Left lobe of liver (tissue), 2 donors: ENCODE measurements at regions not wholly inside any gene's neighbourhood (a gene's known extent, or its start where the extent isn't known, plus 50 kb on each side); places are given as distances from the start of the nearest gene placed in this dataset.
"Not testable (repeated sequence)": the region's sequence is repeated elsewhere in the genome, so short reads cannot be mapped to it uniquely, and the experiment has no call there.

ENCODE experiments used
- ATAC-seq: fragments of 200-7000 bp; cut with Tn5 transposase; one replicate; pipeline ENCODE4 v1.9.1; 2020; ENCODE audit warnings: mild to moderate bottlenecking, moderate library complexity
- DNase-seq: peaks from one replicate; pipeline ENCODE4 v3.0.0-alpha.2; 2020; ENCODE audit warnings: low spot score
- donor health status: DM: no; HTN: no; CAD: no; lungs with moderate emphysema.
- donor health status: DM: no; HTN: yes; CAD: no.

DNA sequence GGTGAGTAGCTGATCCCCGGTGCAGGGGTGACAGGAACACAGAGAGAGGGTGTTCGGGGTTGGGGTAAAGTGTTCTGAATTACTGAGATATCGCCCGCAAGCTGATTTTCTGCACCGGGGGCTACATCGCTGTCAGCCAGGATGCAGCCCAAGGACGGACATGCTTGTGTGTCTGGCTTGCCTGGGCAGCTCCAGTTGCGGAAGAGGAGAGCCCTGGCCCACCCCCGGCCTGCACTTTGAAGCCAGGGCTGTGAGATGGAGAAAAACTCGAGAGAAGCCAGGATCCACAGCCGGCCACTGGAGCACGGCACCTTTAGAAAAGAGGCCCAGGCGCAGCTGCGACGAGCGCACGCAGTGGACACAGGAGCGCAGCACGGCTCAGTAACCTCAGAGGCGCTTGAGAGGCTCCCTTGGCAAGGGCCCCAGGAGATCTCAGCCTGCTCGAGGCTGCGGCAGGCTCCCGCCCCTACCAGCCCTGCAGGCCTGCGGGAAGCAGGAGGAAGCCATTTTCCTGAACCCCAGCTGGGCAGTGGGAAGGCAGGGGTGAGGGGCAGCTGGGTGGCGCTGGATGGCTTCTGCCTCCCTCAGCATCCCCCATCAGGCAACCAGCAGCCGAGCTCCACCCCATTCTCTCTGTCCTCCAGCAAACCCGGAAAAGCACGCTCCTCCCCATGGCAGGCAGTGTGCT, 59.2 kb downstream of the C9orf50 start:
- DNase-seq (no peak), ATAC-seq (peak; percentile 43)

DNA sequence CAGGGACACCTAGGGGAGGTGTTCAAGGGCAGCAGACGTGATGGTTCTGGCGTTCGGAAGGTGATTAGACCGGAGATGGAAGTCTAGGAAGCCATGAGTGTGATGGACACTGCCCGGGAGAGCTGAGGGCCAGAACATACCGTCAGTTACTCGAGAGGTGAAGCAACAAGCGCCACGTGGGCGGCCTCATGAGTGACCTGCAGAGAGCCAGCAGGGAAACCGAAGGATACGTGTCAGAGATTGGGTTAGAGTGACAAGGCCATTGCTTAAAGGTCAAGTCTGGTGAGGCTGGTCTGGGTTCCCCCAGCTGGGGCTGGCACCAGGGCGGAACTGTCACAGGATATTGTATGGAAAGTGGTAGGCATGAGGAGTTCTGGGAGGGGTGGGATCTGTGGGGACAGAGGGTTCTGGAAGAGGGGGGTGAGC, 60.0 kb downstream of the C9orf50 start:
- DNase-seq (peak; percentile 93), ATAC-seq (peak; percentile 56)

DNA sequence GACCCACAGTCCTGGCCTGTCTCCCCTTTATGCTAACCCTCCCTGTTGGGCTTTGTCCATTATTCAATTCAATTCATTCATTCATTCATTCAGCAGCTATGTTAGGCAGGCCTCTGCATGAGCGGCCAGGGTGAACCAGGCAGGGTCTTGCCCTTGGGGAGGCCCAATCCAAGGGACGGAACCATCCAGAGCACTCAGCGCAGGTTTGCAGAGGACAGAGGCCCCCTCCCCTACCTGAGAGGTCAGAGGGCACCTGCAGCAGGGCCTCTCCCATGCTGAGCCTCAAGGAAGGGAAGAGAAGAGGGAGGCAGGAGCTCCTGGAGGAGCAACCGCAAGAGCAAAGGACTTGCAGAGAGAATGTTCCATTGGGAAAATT, 61.4 kb downstream of the C9orf50 start:
- no peak for DNase-seq
- no peak for ATAC-seq

DNA sequence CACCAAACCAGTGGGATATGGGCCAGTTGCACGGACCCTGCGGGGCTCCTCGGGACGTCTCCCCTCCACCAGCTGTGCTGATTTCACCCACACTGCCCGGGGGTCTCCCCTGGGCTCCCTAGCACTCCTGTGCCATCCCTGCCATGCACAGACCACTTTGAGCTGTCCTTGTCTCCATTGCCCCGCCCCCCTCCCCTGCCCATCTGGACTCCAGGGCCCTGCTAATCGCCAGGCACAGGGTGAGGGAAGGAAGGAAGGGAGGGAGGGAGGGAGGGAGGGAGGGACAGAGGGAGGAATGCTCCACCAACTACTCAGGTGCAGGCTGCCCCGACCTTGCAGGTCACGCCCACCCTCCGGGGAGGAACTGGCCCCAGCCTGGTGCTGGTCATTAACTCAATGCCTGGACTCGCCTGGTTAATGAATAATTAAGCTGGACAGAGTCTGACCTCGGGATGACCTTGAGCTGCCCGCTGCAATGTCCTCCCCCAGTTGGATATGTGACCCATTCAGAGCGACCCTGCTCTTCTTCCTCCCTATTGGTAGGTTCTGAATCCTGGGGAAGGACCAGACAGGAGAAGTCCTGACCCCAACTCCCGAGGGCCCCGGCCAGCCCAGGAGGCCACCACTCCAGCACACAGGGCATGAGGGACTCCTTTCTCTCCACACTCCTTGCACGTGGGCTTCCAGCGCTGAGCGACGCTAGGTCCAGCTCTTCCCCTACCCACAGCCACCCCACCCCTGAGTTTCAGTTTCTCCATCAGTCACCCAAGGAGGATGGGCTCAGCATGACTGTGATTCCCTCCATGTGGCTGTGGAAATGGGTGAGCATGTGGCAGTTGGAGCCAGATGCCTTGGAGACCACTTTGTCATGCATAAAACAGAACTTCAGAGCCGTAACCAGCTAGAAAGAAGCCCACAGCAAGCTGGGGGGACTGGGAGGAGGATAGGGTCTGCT, 62.1 kb downstream of the C9orf50 start:
- DNase-seq (peak; percentile 97), ATAC-seq (peak; percentile 70)

DNA sequence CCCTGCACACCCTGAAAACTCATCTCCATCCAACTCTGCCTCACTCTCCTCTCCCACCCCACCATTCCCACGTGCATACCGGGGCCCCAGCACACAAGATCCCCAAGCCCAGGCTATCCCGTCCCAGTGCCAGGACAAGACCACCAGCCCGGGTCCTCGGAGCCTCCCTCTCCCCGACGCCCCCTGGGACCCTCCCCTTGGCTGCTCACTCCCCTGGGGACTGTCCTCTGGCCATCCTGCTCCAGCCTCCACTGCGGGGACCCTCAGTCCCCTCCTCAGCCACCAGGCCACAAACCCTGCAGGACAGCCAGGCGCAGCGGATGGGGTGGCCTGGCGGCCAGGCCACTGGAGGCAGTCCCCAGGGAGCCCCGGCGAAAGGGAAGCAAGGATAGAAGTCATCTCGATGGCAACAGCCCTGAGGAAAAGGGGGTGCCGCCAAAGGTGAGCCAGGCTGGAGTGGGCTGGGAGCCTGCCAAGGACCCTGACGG, 62.8 kb downstream of the C9orf50 start:
- ATAC-seq (peak; percentile 3), DNase-seq (no peak)

DNA sequence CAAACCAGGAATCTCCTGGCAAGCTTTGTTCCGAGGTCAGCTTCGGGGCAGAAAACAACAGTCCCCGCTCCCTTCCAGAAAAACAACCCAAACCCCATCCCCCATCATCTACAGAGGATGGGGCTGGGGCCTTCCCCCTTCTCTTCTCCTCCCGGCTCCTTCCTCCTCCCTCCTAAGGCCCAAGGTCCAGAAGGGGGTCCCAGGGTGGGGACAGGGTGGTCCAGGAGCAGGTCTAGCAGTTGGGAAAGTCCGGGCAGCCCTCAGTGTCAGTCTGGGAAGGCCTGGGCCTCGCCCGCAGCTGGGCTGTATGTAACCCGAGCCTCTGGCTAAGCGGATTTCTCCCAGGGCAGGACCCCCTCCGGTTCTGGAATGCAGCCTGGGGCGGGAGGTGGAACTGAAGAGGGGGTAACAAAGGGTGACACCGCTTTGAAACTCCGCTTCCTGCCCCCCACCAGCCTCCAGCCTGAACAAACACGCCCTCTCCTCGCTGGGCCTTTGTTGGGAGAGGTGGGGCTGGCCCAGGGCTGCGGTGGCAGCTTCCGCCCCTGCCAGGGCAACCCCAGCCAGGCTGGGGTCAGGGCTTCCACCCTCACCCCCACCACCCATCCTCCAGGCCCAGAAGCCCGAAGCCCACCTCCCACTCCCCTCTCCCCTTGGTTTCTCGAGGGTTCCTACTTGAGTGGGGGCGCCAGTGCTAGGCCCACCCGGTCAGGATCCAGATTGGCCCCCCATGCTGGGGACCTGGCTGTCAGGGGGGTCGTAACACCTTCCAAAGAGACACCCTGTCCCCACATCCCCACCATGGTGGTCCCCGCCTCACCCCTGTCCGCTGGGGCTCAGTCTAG, 63.5 kb downstream of the C9orf50 start:
- ATAC-seq = peak; percentile 2
- DNase-seq = no peak

DNA sequence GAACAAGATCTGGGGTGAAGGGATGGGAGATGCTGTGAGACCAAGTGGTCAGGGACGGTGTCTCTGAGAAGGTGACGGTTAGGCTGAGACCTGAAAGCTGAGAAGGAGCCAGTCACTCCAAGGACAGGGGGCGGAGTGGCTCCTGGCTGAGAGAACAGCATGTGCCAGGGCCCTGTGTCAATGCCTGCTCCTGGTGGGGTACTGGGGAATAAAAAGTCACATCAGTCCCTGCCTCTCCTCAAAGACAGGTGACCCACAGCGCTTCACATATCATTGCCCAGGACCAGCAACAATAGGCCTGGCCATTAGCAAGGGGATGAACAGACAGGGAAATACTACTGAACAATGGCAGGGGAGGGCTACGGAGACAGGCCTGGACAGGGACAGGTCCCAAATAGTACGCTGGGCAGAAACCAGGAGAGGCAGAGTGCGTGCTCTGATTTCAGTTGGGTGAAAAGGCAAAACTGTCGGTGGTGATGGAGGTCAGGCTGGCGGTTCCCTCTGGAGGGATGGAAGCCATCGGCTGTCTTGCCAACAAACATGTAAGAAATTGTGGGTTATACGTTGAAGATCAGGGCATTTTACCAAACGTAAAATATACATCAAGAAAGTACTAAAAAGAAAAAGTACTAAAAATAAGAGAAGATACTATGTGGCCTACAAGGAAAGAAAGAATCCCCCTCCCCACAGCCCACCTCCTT, 64.3 kb downstream of the C9orf50 start:
- ATAC-seq (no peak), DNase-seq (no peak)

DNA sequence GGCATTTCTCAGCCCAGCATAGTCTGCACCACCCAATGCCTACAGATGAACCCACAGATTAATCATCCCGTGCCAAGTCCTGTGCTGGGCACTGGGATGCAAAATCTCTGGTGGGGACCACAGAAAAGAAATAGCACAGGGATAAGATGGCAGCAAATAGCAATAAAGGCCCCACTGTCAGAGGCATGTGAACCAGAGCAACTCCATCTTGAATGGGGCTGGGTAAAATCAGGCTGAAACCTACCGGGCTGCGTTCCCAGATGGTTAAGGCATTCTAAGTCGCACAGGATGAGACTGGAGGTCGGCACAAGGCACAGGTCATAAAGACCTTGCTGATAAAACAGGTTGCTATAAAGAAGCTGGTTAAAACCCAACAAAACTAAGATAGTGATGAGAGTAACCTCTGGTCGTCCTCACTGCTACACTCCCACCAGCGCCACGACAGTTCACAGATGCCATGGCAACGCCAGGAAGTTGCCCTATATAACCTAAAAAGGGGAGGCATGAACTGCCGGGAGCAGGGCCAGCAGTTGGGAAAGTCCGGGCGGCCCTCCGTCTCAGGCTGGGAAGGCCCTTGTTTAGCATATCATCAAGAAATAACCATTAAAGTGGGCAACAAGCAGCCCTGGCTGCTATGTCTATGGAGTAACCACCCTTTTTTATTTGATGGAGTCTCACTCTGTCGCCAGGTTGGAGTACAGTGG, 65.2 kb downstream of the C9orf50 start:
- ATAC-seq (no peak), DNase-seq (no peak)

DNA sequence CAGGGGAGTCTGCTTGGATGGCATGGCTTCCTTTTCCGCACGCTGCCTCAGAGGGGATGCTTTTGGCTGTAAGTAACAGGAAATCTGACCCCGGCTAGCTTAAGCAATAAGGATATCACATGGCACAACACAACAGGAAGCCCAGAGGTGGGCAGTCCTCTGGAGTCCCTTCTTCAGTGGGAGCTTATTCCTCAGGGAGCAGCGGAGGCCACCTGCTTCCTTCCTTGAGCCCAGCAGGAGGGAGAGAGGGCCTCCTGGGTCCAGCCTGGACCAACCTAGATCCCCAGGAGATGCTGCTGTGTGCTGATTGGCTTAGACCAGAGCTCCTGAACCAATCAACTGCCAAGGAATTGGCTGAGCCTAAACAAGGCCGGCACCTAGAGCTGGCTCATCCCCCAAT, 66.3 kb downstream of the C9orf50 start:
- no peak for ATAC-seq
- no peak for DNase-seq

DNA sequence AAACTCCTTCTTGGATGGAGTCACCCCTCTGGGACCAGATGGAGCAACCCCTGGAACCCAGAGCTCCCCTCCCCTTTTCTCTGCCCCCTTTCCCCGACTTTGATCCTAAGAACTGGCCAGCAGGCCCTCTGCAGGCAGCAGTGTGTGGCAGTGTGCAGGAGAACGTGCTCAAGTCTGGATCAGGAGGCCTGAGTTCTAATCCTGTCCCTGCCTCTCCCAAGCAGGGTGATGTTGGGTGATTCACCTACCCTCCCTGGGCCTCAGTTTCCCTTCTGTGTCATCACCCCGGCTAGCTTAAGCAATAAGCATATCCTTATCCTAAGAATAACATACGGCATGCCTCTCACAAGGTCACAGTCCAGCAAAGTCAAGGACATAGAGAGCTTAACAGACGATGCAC, 67.6 kb downstream of the C9orf50 start:
- DNase-seq = no peak
- ATAC-seq = no peak

DNA sequence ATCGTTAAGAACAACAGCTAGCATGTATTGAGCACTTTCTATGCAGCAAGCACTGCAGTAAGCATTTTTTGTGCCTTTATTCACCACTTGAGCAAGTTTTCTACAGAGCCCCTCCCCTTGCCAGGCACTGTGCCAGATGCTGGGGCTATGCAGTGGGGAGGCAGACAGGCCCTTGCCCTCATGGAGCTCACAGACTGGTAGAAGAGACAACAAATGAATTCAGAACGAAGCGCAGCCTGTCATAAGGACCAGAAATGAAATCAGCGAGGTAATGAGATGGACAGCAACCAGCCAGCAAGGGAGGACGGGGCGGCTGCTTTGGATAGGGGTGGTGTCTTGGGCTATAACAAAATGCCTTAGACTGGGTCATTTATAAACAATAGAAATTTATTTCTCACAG, 68.8 kb downstream of the C9orf50 start:
- DNase-seq (no peak), ATAC-seq (no peak)

DNA sequence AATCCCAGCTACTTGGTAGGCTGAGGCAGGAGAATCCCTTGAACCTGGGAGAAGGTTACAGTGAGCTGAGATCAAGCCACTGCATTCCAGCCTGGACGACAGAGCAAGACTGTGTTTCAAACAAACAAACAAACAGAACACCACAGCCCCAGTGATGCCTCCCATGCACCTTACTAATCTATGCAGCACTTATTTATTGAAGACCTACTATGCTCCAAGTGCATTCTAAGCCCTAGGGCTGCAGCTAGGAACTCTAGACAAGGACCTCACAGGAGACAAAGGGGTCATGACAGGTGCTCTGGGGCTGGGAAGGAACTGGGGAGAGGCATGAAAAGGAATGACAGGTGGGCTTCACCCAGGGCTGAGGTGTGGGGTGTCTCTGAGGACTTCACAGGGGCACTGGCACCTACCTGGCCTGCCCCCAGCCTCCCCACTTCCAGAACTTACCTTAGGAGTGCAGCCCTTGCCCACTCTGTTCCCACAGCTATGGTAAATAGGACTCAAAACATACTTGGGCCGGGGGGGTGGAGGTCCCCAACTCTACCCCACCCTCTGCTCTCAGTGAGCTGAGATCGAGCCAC, 69.4 kb downstream of the C9orf50 start:
- DNase-seq = no peak

DNA sequence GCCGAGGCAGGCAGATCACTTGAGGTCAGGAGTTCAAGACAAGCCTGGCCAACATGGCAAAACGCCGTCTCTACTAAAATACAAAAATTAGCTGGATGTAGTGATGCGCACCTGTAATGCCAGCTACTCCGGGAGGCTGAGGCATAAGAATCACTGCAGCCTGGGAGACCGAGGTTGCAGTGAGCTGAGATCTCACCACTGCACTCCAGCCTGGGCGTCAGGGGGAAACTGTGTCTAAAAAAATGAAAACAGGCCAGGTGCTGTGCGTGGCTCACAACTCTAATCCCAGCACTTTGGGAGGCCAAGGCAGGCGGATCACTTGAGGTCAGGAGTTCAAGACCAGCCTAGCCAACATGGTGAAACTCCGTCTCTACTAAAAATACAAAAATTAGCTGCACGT, 69.9 kb downstream of the C9orf50 start:
- ATAC-seq, DNase-seq: not testable (repeated sequence)

More for the DNA sequence above, 69.4 kb downstream of the C9orf50 start:
- ATAC-seq = no peak

DNA sequence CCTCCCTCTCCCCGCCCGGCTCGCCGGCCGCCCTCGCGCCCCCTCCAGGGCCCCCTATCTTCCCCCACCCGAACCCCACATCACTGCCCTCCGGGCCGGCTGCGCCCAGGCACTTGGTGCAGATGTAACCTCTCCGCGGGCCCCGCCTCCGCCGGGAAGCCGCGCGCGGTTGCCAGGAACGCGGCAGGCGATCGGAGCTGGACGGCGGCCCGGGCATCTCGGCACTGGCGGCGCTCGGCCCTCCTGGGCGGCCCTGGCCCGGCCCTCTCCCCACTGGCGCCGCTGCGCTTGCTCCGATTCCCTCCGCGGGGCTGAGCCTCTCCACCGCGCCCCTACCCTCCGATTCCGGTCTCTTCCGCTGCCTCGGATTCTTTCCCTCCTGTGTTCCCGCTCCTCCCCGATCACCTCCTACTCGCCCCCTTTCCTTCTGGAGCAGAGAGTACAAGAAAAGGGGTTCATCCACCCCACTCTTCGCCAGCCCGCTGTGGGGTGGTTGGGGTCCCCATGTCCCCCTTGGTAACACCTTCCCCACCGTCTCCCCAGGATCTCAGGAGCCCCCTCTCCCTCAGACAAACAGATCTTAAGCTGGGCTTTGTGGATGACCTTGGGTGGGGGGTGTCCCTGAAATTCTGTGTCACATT, 70.6 kb downstream of the C9orf50 start:
- ATAC-seq (peak; percentile 90), DNase-seq (peak; percentile 91)

DNA sequence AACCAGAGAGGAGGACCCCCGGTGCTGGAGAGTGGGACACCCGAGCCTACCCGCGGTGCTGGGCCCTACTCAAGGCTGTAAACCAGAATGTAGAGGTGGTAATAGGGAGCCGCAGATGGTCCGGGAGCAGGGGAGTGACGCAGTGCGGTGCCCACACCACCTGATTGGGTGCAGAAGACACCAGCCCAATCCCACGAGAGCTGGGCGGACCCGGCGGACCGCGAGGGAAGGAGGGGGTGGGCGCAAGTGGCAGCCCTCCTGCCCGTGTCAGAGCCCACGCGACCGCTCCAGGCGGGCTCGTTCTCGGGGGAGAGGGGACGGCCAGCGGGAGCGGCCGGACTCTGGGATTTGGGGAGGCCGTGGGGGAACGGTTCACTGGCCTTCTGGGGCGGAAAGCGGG, 71.2 kb downstream of the C9orf50 start:
- no peak for DNase-seq
- ATAC-seq = peak; percentile 48

DNA sequence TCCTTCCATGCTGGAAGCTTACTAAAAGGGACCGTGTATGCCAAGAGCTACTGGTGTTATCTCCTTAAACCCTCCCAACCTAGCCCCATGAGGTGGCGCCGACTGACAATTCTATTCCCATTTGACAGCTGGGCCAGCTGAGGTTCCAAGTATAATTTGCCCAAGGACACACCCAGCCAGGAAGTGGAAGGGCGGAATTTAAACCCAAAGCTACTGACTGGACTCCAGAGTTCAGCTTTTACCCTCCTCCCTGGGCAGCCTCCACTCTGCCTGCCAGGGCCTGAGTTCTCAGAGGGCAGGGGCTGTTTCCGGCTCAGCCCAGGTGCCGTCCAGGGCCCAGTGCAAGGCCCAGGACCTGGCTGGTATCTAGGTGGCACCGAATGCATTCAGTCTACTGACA, 71.8 kb downstream of the C9orf50 start:
- ATAC-seq (peak; percentile 47), DNase-seq (no peak)

DNA sequence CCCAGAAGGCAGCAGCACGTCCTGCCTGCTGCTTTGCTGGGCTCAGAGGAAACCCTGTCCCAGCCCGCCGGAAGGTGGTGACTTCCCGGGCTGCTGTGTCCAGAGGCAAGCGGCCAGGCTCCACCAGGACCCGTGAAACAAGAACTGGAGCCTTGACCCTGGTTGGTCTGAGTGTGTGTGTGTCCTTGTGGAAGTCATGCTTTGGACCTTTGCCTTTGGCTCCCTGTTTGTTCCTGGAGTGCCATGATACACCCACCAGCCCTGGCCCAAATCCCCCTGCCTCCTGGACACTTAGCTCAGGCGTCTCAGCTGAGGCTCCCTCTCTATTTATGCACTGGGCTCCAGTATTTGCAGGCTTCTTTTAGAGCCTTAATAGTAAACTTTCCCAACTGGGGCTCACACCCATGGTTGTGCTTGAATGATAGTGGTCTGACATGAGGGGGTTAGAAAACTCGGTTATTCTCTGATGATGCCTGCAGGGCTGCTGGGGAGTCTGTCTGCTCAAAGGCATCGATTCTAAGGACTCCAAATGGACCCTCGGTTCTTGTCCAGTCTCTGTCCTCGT, 72.2 kb downstream of the C9orf50 start:
- DNase-seq = no peak
- peak; percentile 18 for ATAC-seq

DNA sequence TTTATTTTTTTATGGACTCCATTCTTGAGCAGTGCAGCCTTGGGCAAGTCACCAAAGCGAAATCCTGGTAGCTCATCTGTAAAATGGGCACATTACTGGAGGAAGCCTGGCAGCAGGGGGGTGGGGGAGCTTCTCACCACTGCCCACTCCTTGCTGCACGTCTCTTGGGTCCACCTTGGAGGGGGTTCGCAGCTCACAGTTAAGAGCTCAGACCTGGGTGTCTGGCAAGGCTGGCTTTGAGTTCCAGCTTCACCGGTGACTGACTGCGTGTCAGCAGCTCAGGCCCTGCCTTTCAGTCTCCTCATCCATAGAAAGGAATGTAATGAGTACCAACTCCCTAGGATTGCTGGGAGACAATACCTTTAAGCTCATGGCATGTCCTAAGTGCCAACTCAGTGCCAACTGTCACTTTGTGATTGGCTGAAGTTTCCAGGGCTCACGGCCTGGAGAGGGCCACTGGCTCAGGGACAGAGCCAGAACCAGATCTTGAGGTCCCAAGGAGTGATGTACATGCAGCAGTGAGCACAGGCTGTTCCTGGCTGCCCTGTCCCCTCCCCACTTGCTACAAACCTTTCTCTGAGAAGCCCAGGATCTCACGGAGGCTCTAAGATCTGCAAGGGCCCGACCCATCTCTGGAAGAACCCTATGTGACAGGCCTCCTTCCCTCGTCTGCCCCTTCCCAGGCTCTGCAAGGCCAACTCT, 72.9 kb downstream of the C9orf50 start:
- DNase-seq (no peak), ATAC-seq (no peak)
